ENCODE measurements at regions not wholly inside any gene's neighbourhood (a gene's known extent, or its start where the extent isn't known, plus 50 kb on each side); places are given as distances from the start of the nearest gene placed in this dataset.

- TF ChIP-seq CTCF (IDR thresholded peaks at IDR 0.05) (no peak), EP300 (IDR thresholded peaks at IDR 0.05) (no peak), POLR2A (IDR thresholded peaks at IDR 0.05) (no peak)
- WGBS, 2 donors = 74% methylated on average over 3 of the region's 3 CpGs
Observed at GRCh38 chr1:87558921-87559320, 230.2 kb downstream of the LMO4 start.

DNA sequence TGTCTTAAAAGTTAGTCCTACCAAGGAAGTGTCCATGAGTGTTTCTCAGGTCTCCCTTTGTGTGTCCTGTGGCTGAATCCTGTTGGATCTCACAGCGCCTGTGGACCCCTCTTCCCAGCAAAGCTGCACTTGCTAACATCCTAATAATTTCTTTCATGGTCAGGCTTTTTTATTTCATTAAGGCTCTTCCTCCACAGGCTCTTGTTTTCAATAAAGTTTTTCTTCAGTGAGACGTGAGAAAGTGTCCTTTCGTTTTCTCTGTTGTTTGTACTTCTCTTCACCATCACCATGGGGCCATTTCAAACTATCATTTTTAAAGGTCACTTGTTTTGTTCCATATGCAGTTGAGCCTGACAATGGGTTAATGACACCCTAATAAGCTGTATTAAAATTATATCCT, 231.5 kb downstream of the LMO4 start:
- Histone ChIP-seq H3K9me3 (no peaks in the 10 kb centered on the region), H3K27me3 (no peaks in the 10 kb centered on the region), H3K36me3 (no peaks in the 10 kb centered on the region), H3K4me3 (no peak overlapping the region), H3K4me1 (no peaks in the 10 kb centered on the region), H3K27ac (no peak overlapping the region)
- TF ChIP-seq EP300 (IDR thresholded peaks at IDR 0.05) = no peak
- TF ChIP-seq CTCF (IDR thresholded peaks at IDR 0.05) = no peak
- no peak for TF ChIP-seq POLR2A (IDR thresholded peaks at IDR 0.05)
- WGBS, 2 donors = 84 to 86% methylated on average over 3 of the region's 3 CpGs
- no peak for DNase-seq (ENCODE audit: low spot score in 2 of 2)

More at GRCh38 chr1:87558921-87559320, 230.2 kb downstream of the LMO4 start:
- no peaks in the 10 kb centered on the region for H3K36me3 ChIP-seq
- H3K4me1 ChIP-seq = no peaks in the 10 kb centered on the region
- no peaks in the 10 kb centered on the region for H3K9me3 ChIP-seq
- H3K27me3 ChIP-seq = no peaks in the 10 kb centered on the region
- H3K4me3 ChIP-seq = no peak overlapping the region
- DNase-seq (ENCODE audit: low spot score in 2 of 2) = no peak
- no peak overlapping the region for H3K27ac ChIP-seq

GRCh38 chr1:87560601-87561360, 232.1 kb downstream of the LMO4 start:
- no peaks in the 10 kb centered on the region for H3K4me1 ChIP-seq
- WGBS, 2 donors = 81 to 87% methylated on average over 3 of the region's 3 CpGs

GRCh38 chr1:87563211-87563610, 234.5 kb downstream of the LMO4 start:
- Histone ChIP-seq H3K4me3 (no peak overlapping the region), H3K27ac (no peak overlapping the region), H3K36me3 (no peaks in the 10 kb centered on the region), H3K27me3 (no peaks in the 10 kb centered on the region), H3K4me1 (no peaks in the 10 kb centered on the region), H3K9me3 (no peaks in the 10 kb centered on the region)
- no peak for DNase-seq (ENCODE audit: low spot score in 2 of 2)
- 86 to 87% methylated on average over 4 of the region's 4 CpGs for WGBS, 2 donors
- TF ChIP-seq POLR2A (IDR thresholded peaks at IDR 0.05) (no peak), CTCF (IDR thresholded peaks at IDR 0.05) (no peak), EP300 (IDR thresholded peaks at IDR 0.05) (no peak)

More at GRCh38 chr1:87560601-87561360, 232.1 kb downstream of the LMO4 start:
- Histone ChIP-seq H3K4me3 (no peak overlapping the region), H3K9me3 (no peaks in the 10 kb centered on the region), H3K27ac (no peak overlapping the region), H3K36me3 (no peaks in the 10 kb centered on the region), H3K27me3 (no peaks in the 10 kb centered on the region)
- DNase-seq (ENCODE audit: low spot score in 2 of 2) = no peak
- TF ChIP-seq EP300 (IDR thresholded peaks at IDR 0.05) (no peak), CTCF (IDR thresholded peaks at IDR 0.05) (no peak), POLR2A (IDR thresholded peaks at IDR 0.05) (no peak)

DNA sequence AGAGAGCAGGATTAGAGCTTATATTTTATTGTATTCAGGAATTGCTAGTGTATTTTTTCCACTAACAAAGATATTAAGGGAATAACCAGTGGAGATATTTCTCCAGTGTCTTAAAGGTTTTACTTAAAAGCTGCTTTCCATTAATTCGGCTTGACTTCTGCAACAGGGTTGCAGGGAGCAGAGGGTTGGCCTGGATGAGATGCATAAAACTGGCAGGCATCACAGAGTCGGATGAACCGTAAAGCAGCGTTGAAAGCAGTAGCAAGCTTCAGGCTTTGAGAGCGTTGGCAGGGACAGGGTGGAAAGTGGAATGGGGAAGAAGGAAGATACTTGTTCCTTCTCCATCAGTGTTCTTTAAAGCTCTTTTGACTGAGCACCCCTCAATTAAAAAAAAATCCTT, 237.2 kb downstream of the LMO4 start:
- Histone ChIP-seq H3K4me3 (no peak overlapping the region), H3K27me3 (no peaks in the 10 kb centered on the region), H3K4me1 (no peaks in the 10 kb centered on the region), H3K36me3 (no peaks in the 10 kb centered on the region), H3K9me3 (no peaks in the 10 kb centered on the region), H3K27ac (no peak overlapping the region)
- no peak for TF ChIP-seq EP300 (IDR thresholded peaks at IDR 0.05)
- TF ChIP-seq CTCF (IDR thresholded peaks at IDR 0.05) = no peak
- no peak for TF ChIP-seq POLR2A (IDR thresholded peaks at IDR 0.05)
- no peak for DNase-seq (ENCODE audit: low spot score in 2 of 2)
- 67 to 71% methylated on average over 5 of the region's 5 CpGs for WGBS, 2 donors
